HG03108 (cell line): ENCODE measurements at regions not wholly inside any gene's neighbourhood (a gene's known extent, or its start where the extent isn't known, plus 50 kb on each side); places are given as distances from the start of the nearest gene placed in this dataset.

Experiments
- ATAC-seq: cut with Tn5 transposase; IDR thresholded peaks from one replicate; pipeline ENCODE4 v1.9.1; 2021; ENCODE audit warnings: moderate library complexity; ENCODE audit not compliant: unreplicated experiment

GRCh38 chr9:115914291-115914690 is 239.3 kb upstream of the PAPPA start:
- no peak for ATAC-seq

GRCh38 chr9:115921301-115921700 is 232.3 kb upstream of the PAPPA start:
- no peak for ATAC-seq

GRCh38 chr9:115922444-115922843 is 231.1 kb upstream of the PAPPA start:
- no peak for ATAC-seq

DNA sequence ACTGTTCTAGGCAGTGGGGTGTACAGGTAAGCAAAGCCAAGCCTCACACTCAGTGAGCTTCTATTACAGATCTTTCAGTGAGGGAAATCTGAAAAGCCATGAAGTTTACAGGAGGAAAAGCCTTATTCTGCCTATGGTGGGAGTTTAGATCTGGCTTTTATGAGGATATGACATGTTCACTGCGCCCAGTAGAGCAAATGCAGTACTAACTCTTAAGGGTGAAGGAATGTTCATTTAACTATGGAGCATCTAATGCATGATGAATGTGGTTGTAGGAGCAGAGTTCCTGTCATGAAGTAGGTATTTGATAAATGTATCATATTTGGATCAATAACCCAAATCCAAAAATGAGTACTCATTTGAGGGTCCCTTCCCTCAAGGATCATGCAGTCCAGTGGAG is 230.2 kb upstream of the PAPPA start:
- ATAC-seq: no peak

GRCh38 chr9:115923903-115924668 is 229.5 kb upstream of the PAPPA start:
- no peak for ATAC-seq

DNA sequence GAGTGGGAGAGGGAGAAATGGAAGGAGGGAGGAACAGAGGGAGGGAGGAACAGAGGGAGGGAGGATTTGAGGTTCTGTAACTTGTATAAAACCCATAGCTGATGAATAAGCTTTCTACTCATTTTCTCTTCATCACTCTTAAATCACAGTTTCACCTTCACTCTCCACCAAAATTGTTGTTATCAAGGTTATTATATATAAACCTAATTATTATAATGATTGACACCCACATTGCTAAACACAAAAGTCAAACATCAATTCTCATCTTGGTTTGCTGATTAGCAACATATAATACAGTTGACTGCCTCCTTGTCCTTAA is 229.0 kb upstream of the PAPPA start:
- no peak for ATAC-seq

- ATAC-seq: no peak
These were observed 228.2 kb upstream of the PAPPA start for GRCh38 chr9:115925424-115925823.

DNA sequence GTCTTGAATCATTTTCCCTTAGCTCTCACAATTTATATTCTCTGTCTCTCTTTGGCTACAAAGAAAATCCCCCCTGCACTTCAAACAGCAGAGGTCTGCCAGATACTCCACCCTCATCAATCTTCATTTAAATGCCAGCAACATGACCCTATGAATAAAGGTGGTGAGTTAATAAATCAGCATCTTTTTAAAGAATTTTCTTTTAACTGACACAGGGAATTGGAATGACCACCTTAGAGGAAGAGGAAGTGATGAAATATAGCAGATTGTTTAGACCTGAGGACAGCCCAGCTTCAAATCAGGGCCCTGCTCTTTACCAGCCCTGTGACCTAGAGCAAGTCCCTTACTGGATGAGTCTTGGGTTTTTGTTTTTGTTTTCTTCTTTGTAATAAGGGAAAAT is 223.1 kb upstream of the PAPPA start:
- ATAC-seq: no peak

GRCh38 chr9:115938479-115938878 is 215.1 kb upstream of the PAPPA start:
- no peak for ATAC-seq

- no peak for ATAC-seq
These were observed 214.4 kb upstream of the PAPPA start for GRCh38 chr9:115939065-115939765.

DNA sequence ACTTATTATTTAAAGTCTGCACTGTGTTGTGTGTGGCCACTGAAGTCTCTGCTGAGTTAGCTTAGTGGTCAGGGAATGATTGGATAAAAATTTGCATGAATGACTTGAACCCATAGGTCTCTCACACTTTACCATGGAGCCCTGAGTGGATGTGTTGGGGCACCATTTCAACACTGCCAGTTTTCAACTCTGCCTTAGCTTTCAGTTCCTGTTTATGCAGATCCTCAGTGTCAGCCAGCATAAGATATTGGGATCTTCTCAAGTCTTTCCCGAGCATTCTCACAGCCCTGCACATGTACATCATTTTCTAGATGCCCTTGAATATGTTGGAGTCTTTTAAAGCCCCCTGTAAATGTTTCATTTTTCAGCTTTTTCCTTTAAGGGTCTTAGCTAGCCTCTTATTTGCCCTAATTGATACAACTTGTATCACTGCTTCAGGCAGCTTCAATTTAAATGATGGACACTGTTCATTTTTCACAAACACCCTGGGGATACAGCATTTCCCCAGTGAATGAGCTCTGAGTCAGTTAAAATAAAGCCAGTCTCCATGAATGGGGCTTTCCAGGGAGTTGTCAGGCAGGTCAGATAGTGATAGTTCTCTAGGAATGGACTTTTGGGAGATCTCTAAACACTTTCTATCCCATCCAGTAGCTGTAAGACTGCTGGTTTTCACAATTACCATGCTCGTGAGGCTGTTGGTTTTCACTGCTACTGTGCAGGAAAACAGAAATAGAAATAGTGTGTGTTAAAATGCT is 211.9 kb upstream of the PAPPA start:
- ATAC-seq: no peak

DNA sequence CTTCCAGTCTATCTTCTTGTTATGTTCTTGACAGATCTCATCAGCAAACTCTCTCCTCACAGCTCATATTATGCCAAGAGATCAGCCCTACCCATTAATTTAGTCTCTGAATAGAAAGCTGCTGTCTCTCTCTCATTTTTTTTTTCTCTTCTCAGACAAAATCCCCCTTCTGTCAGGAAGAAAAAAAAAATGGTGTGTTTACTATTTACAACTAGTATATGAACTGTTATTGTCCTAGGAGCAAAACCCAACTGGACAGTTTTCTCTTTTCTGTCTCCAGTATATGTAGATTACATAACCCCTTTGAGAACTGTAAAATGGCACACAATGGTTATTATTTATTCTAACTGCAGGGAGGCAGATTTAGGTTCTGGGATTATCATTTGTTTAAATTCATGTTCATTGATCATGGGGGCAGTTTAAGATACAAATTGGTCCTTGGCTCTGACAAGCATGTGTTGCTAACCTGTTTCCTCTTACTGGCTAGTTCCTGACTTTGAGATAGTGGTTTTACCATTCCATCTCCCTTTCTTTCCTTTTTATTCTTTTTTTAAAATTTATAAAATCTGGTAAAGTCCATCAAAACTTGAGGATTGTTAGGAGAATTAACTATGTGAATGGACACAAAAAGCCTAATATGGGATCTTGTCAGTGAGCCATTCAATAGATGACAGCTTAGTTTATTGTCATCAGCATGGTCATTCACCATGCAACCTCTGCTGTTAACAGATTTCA is 210.0 kb upstream of the PAPPA start:
- ATAC-seq: no peak

DNA sequence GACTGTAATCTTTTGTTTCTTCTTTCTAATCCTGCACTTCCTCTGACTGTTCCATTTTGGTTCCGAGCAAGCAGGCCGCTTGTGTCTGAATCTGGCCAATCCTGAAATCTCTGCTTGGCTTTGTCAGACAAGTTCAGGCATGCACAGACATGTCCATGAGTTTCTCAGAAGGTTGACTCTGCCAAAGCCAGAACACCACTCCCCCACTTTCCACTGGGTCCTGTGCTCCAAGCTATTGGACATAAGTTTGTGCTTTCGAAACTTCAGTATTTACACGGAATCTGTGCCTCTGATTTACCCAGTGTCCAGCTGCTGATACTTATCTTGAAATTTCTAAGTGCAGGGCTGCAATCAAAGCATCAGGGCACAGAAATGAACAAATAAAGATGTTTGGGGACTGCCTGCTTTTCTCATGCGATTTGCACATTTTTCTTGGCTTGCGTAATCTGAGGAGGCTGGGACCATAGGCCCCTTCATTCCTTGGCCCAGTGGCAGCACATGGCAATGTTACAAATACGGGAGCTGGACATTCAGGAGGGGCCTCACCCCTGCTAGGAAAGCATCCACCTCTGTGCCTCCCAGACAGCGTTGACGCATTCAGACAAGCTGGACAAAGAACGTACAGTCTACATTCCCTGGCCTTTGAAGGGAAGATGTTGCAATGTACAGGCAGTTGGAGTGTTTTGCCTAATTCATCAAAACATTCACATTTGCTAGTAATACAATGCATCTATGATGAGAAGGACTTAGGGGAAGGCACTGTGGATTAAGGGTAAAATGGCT is 209.2 kb upstream of the PAPPA start:
- no peak for ATAC-seq

DNA sequence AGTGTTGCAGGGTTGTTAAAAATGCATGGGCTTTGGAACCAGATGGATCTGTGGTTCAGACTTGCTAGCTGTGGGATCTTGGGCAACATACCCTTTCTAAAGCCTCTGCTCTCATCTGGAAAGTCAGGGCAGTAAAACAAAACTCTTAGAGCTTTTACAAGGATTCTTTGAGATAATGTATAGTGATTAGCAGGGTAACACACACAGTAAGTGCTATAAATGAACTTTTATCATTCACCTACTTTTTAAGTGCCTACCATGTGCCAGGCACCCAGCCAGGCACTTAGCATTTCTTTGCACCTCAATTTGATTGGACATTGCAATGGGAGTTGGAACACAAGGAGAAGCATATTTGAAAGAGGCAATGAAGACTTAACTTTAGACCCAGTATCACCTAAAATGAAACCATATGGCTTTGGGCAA is 208.6 kb upstream of the PAPPA start:
- no peak for ATAC-seq

GRCh38 chr9:115946530-115946929 is 207.1 kb upstream of the PAPPA start:
- ATAC-seq: no peak

DNA sequence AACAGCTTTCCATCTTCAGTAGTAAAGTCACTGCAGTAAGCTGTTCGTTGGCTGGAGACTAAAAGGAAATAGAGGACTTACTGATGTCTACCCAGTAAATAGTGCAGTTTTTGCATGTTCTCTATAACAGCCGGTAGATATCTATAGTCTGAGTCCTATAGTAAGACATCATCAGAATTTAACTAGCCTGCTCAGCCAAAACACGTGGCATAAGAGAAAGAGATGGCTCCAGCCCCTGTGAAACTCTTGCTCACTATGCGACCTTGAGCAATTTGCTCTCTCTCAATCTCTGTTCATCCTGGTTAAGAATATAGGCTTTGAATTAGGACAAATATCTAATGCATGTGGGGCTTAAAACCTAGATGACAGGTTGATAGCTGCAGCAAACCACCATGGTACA is 201.6 kb upstream of the PAPPA start:
- no peak for ATAC-seq

- ATAC-seq: no peak
These were observed 200.9 kb upstream of the PAPPA start for GRCh38 chr9:115952430-115953292.

GRCh38 chr9:115956371-115956770 is 197.2 kb upstream of the PAPPA start:
- no peak for ATAC-seq

- ATAC-seq: no peak
These were observed 196.0 kb upstream of the PAPPA start for GRCh38 chr9:115957585-115957984.
